ENCODE measurements at regions not wholly inside any gene's neighbourhood (a gene's known extent, or its start where the extent isn't known, plus 50 kb on each side); places are given as distances from the start of the nearest gene placed in this dataset.

DNA sequence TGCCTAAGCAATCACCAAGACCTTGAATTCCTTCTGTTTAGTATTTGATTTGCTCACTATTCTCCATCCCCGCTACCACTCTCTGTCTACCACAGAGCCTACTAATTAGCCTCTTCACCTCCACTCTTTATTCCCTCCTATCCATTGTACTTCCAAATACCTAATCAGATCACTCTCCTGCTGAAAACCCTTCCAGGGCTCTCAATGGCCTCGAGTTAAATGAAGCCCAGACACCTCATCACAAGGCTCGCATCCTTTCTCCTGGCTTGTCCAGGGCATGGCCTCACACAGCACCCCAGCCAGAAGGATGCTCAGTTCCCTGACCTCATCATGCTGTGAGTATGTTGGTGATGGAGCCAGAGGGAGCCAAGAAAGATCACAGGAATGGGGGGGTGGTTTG lies 71.4 kb upstream of the PRMT8 start:
- TF ChIP-seq ARNT (IDR thresholded peaks at IDR 0.05) = no peak
- no peak for TF ChIP-seq BHLHE40 (IDR thresholded peaks at IDR 0.05; ENCODE audit: borderline replicate concordance)
- TF ChIP-seq FOXM1 (IDR thresholded peaks at IDR 0.05; ENCODE audit: borderline replicate concordance) = no peak
- no peak for TF ChIP-seq TARDBP (IDR thresholded peaks at IDR 0.05)
- TF ChIP-seq CTBP1 (IDR thresholded peaks at IDR 0.05; ENCODE audit: borderline replicate concordance) = no peak
- no peak for TF ChIP-seq SUZ12 (IDR thresholded peaks at IDR 0.05)
- TF ChIP-seq FOXK2 (IDR thresholded peaks at IDR 0.05) = no peak

Measured in HEK293T (cell line).